GM12878 (cell line): ENCODE measurements at regions not wholly inside any gene's neighbourhood (a gene's known extent, or its start where the extent isn't known, plus 50 kb on each side); places are given as distances from the start of the nearest gene placed in this dataset.

Experiments used
- ATAC-seq: fragments of 200-7000 bp; cut with Tn5 transposase; 3 replicates; pipeline ENCODE4 v1.9.1; 2020; ENCODE audit warnings: mild to moderate bottlenecking, moderate library complexity
- BruUV-seq: library from RNA; stranded (reverse); fragments of 400-500 nt; replicated peaks from 2 replicates; lab custom pipeline; 2021; lab: Mats Ljungman, UMichigan
- CTCF ChIA-PET: fragments of 300-600 bp; sonication (Branson Sonifier 250); formaldehyde crosslinking; extraction: SDS; loops from one replicate; lab custom pipeline; 2021; ENCODE audit warnings: inconsistent platforms; lab: Yijun Ruan, JAX
- POLR2A ChIA-PET: fragments of 350-600 bp; formaldehyde crosslinking; extraction: SDS; loops from one replicate; lab custom pipeline; 2021; ENCODE audit warnings: inconsistent platforms; lab: Charles Lee
- RAD21 ChIA-PET: fragments of 300-600 bp; sonication (Branson Sonifier 250); formaldehyde crosslinking; loops from one replicate; lab custom pipeline; 2023; ENCODE audit warnings: antibody characterized with exemption; ENCODE audit not compliant: unreplicated experiment; lab: Charles Lee
- SMC1A ChIA-PET: fragments of 300-600 bp; sonication (Branson Sonifier 250); formaldehyde crosslinking; loops from one replicate; lab custom pipeline; 2023; ENCODE audit not compliant: unreplicated experiment, uncharacterized antibody; lab: Charles Lee
- DNase-seq: peaks from one replicate; pipeline ENCODE4 v3.0.0-alpha.2; 2011; ENCODE audit warnings: low read depth, low spot score
- FAIRE-seq: peaks from 3 replicates; lab custom pipeline; 2011; peaks lifted over from hg19 to GRCh38; lab: Jason Lieb, UNC
- H2AFZ ChIP-seq: 2 replicates; pipeline ENCODE4 v1.6.0; 2011; ENCODE audit warnings: low read depth, low read length, control low read depth; ENCODE audit not compliant: control insufficient read depth
- H3K27ac ChIP-seq: 2 replicates; pipeline ENCODE4 v1.5.1; 2011; ENCODE audit warnings: control low read depth; ENCODE audit not compliant: control insufficient read depth, insufficient read depth
- H3K27me3 ChIP-seq, 2 experiments: replicated peaks in 1 of 2; 2 replicates each; pipeline versions ENCODE4 v1.6.0 to v1.6.1; 2011; ENCODE audit warnings: low read length in 1 of 2; ENCODE audit not compliant: control insufficient read depth in 2 of 2, insufficient read depth in 2 of 2
- H3K36me3 ChIP-seq, 2 experiments: 2 replicates each; pipeline ENCODE4 v1.5.1; 2011; ENCODE audit warnings: low read length in 1 of 2; ENCODE audit not compliant: control insufficient read depth in 2 of 2, insufficient read depth in 2 of 2
- H3K4me1 ChIP-seq: 2 replicates; pipeline ENCODE4 v1.6.1; 2011; ENCODE audit warnings: mild to moderate bottlenecking, low read length, moderate library complexity, mixed read lengths; ENCODE audit not compliant: control insufficient read depth, insufficient read depth
- H3K4me2 ChIP-seq: 2 replicates; pipeline ENCODE4 v1.6.0; 2011; ENCODE audit warnings: control low read depth; ENCODE audit not compliant: control insufficient read depth, insufficient read depth
- H3K4me3 ChIP-seq: fragments of 200-600 bp; sonication (generic); 2 replicates; pipeline ENCODE4 v1.5.1; 2016
- H3K79me2 ChIP-seq: 2 replicates; pipeline ENCODE4 v1.6.0; 2011; ENCODE audit warnings: low read length; ENCODE audit not compliant: control insufficient read depth, insufficient read depth
- H3K9ac ChIP-seq: 2 replicates; pipeline ENCODE4 v1.8.0; 2011; ENCODE audit warnings: low read length, control low read depth, mixed read lengths; ENCODE audit not compliant: control insufficient read depth, insufficient read depth
- H3K9me3 ChIP-seq: replicated peaks from 3 replicates; pipeline ENCODE4 v1.5.1; 2011; ENCODE audit warnings: mild to moderate bottlenecking, low read length; ENCODE audit not compliant: control insufficient read depth, insufficient read depth
- H4K20me1 ChIP-seq: 2 replicates; pipeline ENCODE4 v1.6.0; 2011; ENCODE audit not compliant: control insufficient read depth, insufficient read depth
- BACH1 ChIP-seq: fragments of 450-650 bp; IDR thresholded peaks from 2 replicates; pipeline ENCODE4 v1.6.1; 2017; ENCODE audit warnings: mild to moderate bottlenecking, borderline replicate concordance
- CBFB ChIP-seq: IDR thresholded peaks from 2 replicates; pipeline ENCODE4 v1.6.1; 2016; ENCODE audit warnings: antibody characterized with exemption, low read depth
- GABPA ChIP-seq: IDR thresholded peaks from 2 replicates; pipeline ENCODE4 v1.6.1; 2014; ENCODE audit warnings: antibody characterized with exemption, low read depth, mild to moderate bottlenecking, inconsistent platforms
- IRF3 ChIP-seq: fragments of 450-650 bp; IDR thresholded peaks from 2 replicates; pipeline ENCODE4 v1.6.1; 2014; ENCODE audit warnings: mild to moderate bottlenecking
- KDM1A ChIP-seq: fragments of 200-600 bp; sonication (generic); IDR thresholded peaks from 2 replicates; pipeline ENCODE4 v1.6.1; 2016; ENCODE audit warnings: borderline replicate concordance
- NR2C2 ChIP-seq: IDR thresholded peaks from 2 replicates; pipeline ENCODE4 v1.6.1; 2011; ENCODE audit warnings: borderline replicate concordance, low read depth; ENCODE audit not compliant: control insufficient read depth, insufficient read length
- PAX8 ChIP-seq: fragments of 450-650 bp; IDR thresholded peaks from 2 replicates; pipeline ENCODE4 v1.6.1; 2017; ENCODE audit warnings: mild to moderate bottlenecking, moderate library complexity
- POLR2A ChIP-seq: IDR thresholded peaks from 2 replicates; pipeline ENCODE4 v1.6.1; 2011; ENCODE audit warnings: low read depth, mild to moderate bottlenecking, low read length
- TAF1 ChIP-seq: IDR thresholded peaks from 2 replicates; pipeline ENCODE4 v1.6.1; 2011; ENCODE audit warnings: mild to moderate bottlenecking, low read depth, low read length, borderline replicate concordance
- TCF7 ChIP-seq: IDR thresholded peaks from 2 replicates; pipeline ENCODE4 v1.6.1; 2014; ENCODE audit warnings: antibody characterized with exemption, borderline replicate concordance
- ZNF622 ChIP-seq: fragments of 450-650 bp; IDR thresholded peaks from 2 replicates; pipeline ENCODE4 v1.6.1; 2017; ENCODE audit warnings: mild to moderate bottlenecking, inconsistent platforms
- WGBS: methylation state at CpG from one replicate; pipeline ENCODE4 v1.1.6; 2016; ENCODE audit warnings: low lambda C conversion rate; ENCODE audit not compliant: insufficient replicate concordance, insufficient coverage; ENCODE audit errors: missing lambda C conversion rate; 5-methylcytosine and 5-hydroxymethylcytosine counted together
- in situ Hi-C: fragments of 300-500 bp; cut with MboI; formaldehyde crosslinking; loops from 9 replicates; pipeline ENCODE4 v1.14.3; 2018; ENCODE audit warnings: mixed read lengths
- intact Hi-C: fragments of 100-400 bp; cut with micrococcal nuclease; formaldehyde crosslinking; loops from one replicate; pipeline ENCODE4 v1.14.2; 2022; ENCODE audit not compliant: unreplicated experiment

- no peak for TF ChIP-seq BACH1
- no peak for TF ChIP-seq TCF7
- ChIA-PET CTCF (no interaction called here), POLR2A (no interaction called here), RAD21 (no interaction called here), SMC1A (interaction anchor here (1.4 kb wide), 1 partner anchor 10 kb away, joined by 5 read pairs; no protein-coding TSS in a partner anchor)
- Histone ChIP-seq H3K4me3 (no peak overlapping the region), H3K27ac (no peak overlapping the region), H4K20me1 (no peaks in the 10 kb centered on the region), H3K9me3 (no peaks in the 10 kb centered on the region), H3K4me1 (no peaks in the 10 kb centered on the region), H3K4me2 (no peak overlapping the region), H3K9ac (no peak overlapping the region), H3K27me3 (peaks cover 0 to 2% of the 10 kb centered on the region in 2 experiments; a peak in 1 of 4 replicates), H2AFZ (no peak overlapping the region), H3K79me2 (no peaks in the 10 kb centered on the region), H3K36me3 (no peaks in the 10 kb centered on the region)
- intact Hi-C loops (no loop called here), in situ Hi-C loops (no loop called here)
- FAIRE-seq = no peak
- no peak for ATAC-seq
- 19% methylated on average over 6 of the region's 6 CpGs for WGBS
- BruUV-seq = no TSS peak
- no peak for DNase-seq
These were observed 100.6 kb upstream of the SMIM21 start for GRCh38 chr18:75527848-75528685.

GRCh38 chr18:75526038-75526437 is 98.5 kb upstream of the SMIM21 start:
- no peak overlapping the region for H3K27ac ChIP-seq
- H3K4me3 ChIP-seq = no peak overlapping the region
- H3K27me3 ChIP-seq = peaks cover 0 to 2% of the 10 kb centered on the region in 2 experiments; a peak in 1 of 4 replicates
- ChIA-PET CTCF (no interaction called here), RAD21 (no interaction called here), POLR2A (no interaction called here), SMC1A (no interaction called here)
- no peaks in the 10 kb centered on the region for H3K4me1 ChIP-seq
- TF ChIP-seq POLR2A (no peak), NR2C2 (no peak), KDM1A (no peak), ZNF622 (no peak), GABPA (no peak), PAX8 (no peak), IRF3 (no peak), CBFB (no peak), TAF1 (no peak)
- no peaks in the 10 kb centered on the region for H4K20me1 ChIP-seq
- no peaks in the 10 kb centered on the region for H3K79me2 ChIP-seq
- WGBS = 37% methylated on average over 6 of the region's 6 CpGs
- ATAC-seq (no peak), DNase-seq (no peak), FAIRE-seq (no peak)
- intact Hi-C loops (no loop called here), in situ Hi-C loops (no loop called here)
- no peak overlapping the region for H3K4me2 ChIP-seq
- H3K36me3 ChIP-seq = no peaks in the 10 kb centered on the region
- H3K9ac ChIP-seq = no peak overlapping the region
- no peak overlapping the region for H2AFZ ChIP-seq
- BruUV-seq = no TSS peak
- no peaks in the 10 kb centered on the region for H3K9me3 ChIP-seq
